NCI-H2227 (cell line): ENCODE measurements at regions not wholly inside any gene's neighbourhood (a gene's known extent, or its start where the extent isn't known, plus 50 kb on each side); places are given as distances from the start of the nearest gene placed in this dataset.

Experiments
- DNase-seq: peaks from one replicate; lab custom pipeline; 2025; ENCODE audit not compliant: unreplicated experiment; lab: John Stamatoyannopoulos, UW

DNA sequence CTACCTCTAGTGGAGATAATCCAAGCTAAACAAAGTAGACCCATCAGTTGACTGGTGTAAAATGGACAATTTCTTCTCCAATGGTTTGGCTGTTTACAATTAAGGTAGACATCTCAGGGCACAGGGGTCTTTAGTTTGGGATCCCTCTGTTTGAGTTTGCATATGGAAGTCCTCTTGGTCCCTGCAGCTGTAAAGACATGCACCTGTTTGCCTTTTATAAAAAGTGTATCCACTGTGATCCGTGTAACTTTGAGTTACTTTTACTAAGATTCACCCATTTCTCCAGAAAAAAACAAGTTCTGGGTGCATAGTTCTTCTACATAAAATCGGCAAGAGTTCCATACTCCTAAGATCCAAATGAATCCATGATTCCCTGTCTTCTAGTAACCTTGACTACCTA, 374.7 kb upstream of the ADAMTS16 start:
- DNase-seq = no peak

DNA sequence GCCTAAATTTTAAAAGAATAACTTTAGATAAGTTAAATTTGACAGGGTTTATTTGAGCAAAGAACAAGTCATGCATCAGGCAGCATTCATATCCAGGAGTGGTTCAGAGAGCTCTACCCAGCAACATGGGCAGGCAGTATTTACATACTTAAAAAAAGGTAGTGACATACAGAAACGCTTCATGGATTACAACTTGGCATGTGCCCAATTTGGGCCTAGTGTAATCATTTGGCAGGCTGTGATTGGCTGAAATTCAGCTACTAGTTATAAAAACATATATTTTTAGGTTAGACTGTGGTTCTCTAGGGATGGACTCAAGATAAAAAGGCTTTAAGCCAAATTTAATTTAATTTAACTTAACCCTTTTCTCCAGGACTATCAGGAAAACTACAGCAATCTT, 374.0 kb upstream of the ADAMTS16 start:
- DNase-seq = no peak

DNA sequence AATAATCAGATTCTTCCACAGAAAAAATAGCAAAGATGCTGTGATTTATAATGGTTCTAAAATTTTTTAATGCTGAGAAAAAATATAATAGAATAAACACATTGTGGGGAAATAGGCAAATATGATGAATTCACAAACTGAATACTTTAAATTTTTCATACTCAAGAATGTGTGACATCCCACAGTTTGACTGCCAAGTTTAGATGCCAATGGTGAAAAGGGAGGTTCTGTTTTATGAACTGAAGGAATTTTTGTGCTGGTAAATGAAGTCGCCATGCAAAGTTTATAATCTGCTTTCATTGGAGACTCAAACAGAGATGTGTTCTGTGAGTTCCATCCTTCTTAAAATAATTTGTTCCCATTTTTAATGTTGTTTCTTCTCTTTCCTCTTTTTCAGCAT, 367.5 kb upstream of the ADAMTS16 start:
- DNase-seq = no peak

DNA sequence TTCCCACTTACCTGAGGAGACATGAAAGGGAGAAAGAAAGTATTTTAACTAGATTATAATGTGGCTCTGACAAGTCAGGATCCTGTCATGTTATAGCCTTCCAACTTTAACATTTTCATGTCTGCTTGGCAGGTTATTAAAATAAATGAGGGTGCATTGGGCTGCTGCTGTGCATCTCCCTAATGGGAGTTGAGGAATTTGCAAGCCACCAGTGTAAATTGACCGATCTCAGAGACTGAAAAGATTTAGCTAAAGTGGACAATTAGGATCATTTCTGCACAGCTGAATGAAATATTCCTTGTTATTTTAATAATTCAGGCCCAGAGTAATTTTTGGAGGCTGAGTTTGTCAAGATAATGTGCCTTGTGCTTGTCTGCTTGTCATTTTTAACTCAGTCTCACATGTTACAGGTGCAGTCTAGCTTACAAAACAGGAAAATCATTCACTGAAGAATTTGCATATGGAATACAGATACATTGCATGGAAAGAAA, 366.3 kb upstream of the ADAMTS16 start:
- DNase-seq = no peak

DNA sequence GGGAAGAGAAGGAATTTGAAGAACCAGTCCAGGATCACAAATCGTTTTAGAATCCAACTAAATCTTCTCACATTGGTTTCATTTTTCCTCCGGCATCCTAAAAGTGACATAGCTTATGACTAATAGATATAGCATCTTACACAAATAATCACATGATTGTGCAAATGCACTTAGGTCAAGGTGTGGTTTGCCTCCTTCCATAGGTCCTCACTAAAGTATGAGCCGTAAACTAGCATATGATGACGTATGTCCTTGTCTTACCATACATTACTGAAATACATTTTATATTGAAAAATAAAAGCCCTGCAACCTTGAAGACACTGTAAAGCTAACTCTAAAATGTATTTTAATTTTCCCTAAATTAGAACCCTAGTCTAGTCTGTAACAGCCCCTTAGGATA, 362.7 kb upstream of the ADAMTS16 start:
- no peak for DNase-seq

DNA sequence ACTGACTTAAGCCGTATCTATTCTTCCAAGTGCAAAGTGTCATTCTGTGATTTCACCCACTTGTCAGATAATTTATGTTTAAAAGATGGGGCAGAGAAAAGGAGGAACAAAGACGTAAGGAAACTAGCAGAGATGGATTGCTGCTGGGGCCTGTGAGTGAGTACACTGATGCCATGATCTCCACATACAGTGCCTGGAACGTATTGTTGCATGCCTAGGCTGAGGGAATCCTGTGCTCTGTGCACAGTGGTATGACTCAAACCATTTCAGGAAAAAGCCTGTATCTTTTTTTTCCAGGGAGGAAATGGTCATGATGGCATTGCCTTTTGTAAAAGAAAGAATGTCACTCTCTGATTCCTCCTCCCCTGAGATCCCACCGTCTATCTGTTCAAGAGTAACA, 359.5 kb upstream of the ADAMTS16 start:
- DNase-seq = no peak

DNA sequence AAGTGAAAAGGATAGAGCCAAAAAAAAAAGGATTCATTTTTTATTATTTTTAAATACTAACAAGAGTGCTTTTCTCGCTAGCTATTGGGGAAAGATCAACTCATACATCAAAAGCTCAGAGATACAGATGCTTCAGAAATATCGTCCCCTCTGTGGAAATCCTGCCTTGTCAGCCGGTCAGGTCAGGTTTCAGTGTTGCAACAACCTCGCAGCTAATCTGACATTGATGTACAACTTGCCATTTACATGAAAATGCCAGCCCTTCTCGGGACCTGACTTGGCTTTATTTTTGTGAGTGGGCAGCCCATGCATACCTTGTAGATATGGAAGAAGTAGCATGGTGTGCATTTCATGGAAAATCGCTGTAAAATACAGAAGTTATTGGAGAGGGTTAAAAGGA, 358.8 kb upstream of the ADAMTS16 start:
- no peak for DNase-seq

DNA sequence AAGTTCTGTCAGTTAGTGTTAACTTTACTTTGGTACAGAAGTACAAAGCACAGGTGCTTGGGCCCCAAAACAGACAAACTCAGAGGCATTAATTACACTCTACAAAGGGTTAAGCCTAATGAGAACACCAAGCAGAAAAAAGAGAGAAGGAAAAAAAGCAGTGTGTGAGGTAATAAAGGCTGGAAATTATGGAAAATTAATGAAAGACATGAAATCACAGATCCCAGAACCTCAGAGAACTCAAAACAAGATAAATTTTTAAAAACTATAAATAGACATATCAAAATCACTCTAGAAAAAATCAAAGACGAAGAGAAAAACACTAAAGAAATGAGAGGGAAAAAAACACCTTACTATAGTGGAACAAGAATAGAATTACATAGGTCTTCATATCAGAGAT, 354.2 kb upstream of the ADAMTS16 start:
- no peak for DNase-seq

DNA sequence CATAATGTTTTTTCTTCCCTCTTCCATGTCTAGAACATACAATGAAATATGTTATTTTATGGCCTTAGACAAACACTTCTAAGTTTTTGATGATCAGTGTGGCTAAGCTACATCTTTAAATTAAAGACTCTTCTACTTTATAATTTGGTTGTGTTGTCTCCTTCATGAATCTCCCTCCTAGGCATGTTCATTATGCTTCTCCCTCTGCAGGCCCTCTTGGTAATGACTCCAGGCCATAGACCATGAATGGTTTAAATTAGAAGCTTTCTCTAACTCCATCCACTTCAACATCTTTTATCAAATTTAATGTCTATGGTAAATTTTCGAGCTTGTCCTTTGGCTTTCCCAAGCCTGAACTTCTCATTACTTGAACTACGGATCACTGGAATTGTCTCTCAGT, 342.7 kb upstream of the ADAMTS16 start:
- no peak for DNase-seq

DNA sequence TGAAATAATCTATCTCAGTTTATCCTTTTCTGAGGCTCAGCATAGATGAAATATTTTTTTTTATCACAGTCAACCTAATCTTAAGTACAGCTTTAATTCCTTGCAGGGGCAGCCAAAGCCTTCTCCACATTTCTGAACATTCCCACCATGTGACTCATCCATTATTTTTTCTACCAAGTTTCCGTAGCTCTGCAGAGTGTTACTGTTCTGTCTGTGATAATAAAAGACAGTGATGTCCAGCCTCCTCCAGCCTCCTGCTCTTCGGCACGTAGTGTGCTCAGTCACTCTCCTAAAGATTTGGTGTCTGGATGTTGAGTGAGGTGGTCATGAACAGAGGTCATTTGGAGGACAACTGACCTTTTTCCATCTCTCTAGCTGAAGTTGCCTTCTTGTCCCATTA, 338.1 kb upstream of the ADAMTS16 start:
- no peak for DNase-seq

DNA sequence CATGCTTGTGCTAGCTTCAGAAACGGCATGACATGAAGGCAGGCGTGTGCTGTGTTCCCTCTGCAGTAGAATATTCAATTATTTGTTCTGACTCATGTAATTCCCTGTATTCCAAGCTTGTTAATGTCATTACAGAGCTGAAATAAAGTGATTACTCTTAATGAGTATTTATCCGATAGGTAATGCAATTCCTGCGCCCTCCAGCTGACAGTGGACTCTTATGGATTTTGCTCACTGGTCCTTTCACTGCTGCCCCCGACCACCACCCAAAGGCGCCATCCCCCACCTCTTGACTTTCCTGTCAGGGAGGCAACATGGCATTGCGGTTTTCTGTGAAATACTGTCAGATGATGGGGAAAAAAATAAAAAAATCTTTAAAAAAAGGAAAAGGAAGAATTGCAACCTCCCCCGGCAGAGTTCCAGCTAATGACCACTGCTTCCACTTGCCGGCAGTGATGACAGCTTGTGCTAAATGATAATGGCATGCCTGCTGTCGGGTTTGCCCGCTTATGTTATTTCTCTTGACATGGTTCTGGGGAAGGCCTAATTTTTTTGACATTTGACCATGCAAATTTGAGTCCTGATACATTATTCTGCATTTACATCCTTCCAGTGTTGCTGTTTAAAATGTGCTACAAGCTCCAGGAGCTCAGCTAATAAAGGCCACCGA, 335.3 kb upstream of the ADAMTS16 start:
- no peak for DNase-seq

DNA sequence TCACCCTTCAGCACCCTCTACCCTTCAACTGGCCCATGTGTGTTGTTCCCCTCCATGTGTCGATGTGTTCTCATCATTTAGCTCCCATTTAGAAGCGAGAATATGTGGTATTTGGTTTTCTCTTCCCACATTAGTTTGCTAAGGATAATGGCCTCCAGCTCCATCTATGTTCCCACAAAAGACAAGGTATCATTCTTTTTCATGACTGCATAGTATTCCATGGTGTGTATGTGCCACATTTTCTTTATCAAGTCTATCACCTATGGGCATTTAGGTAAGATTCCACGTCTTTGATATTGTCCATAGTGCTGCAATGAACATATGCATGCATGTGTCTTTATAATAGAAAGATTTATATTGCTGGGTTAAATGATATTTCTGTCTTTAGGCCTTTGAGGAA, 325.1 kb upstream of the ADAMTS16 start:
- no peak for DNase-seq

DNA sequence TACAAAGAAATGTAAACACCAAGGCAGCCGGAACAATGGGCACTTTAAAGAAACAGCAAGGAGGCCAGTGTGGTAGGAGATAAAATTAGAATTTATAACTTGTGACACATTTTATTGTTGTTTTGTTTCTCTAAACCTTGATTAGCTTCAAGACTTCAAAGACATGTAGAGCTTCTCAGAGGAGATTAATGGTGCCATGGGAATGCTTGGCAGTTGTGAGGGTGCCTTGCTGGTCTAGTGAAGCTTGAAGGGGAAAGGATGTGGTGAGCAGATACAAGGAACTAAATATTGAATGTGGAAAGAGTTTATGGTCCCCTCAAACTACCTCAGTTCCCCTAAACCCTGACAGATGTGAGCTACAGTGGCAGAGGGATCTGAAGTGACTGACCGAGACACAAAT, 322.4 kb upstream of the ADAMTS16 start:
- no peak for DNase-seq

DNA sequence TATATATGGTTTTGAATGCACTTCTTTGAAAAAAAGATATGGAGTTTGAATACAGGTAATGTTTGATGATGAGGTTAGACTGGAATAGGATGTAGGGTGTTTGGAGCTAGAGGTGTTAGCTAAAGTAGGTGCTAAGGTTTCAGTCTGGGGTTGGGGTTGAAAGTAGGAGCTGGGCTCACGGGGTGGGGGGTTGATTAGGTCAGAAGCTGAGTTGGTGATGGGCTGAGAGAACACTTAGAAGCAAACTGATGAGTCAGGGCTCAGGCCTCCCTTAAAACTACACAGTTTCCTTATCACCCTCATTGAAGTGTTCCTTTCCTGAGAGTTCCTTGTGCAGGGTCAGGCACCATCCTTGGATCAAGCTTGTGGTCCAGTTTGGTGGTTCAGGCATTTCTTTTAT, 308.8 kb upstream of the ADAMTS16 start:
- no peak for DNase-seq

DNA sequence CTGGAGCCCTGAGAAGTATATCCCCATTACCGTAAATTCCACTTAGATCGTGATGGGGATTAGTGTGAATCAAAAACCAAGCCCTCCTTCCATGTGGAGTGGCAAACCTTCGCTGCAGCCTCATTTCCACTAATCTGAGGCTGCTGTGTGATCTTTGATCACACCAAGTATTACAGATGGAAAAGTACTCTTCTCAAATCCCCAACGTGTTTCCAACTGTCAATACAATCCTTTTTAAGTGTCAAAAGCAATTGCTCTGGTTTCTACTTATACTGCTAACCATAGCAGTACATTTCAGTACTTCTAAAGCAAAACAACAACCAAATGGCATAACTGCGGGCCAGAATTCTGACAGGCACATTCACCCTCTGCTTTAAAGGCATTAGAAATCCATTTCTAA, 307.7 kb upstream of the ADAMTS16 start:
- DNase-seq = no peak

DNA sequence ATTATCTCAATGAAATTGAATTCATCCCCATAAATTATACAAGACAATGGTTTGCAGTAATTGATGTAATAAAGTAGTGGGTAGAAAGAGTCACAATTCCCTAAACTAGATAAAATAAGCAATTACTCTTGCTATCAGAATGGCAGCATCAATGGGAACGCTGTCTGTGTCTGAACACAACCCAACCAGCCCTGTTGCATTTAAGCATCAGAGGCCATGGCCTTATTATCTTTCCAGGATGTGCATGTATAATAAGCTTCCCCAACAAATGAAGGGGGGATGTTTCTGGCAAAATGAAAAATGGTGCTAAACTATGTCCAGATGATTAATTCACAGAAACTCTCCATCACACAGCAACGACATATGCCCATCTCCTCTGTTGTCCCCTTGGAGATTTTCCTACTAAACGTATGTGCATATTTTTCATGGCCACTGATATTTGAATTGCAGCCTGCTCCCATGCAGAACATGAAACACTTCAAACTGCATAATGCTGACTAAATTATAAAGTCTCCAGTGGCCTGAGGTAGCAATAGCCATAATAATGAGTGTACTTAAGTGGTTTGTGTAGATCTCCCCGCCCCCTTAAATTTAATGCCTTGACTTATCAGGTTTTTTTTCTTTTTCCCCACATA, 306.9 kb upstream of the ADAMTS16 start:
- DNase-seq = no peak

DNA sequence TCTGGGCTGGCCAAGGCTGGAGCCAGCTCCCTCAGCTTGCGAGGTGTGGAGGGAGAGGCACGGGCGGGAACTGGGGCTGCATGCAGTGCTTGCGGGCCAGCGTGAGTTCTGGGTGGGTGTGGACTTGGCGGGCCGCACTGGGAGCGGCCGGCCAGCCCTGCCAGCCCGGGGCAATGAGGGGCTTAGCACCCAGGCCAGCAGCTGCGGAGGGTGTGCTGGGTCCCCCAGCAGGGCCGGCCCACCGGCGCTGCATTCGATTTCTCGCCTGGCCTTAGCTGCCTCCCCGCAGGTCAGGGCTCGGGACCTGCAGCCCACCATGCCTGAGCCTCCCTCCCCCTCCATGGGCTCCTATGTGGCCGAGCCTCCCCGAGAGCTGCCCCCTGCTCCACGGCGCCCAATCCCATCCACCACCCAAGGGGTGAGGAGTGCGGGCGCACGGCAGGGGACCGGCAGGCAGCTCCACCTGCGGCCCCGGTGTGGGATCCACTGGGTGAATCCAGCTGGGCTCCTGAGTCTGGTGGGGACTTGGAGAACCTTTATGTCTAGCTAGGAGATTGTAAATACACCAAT, 302.6 kb upstream of the ADAMTS16 start:
- no peak for DNase-seq

DNA sequence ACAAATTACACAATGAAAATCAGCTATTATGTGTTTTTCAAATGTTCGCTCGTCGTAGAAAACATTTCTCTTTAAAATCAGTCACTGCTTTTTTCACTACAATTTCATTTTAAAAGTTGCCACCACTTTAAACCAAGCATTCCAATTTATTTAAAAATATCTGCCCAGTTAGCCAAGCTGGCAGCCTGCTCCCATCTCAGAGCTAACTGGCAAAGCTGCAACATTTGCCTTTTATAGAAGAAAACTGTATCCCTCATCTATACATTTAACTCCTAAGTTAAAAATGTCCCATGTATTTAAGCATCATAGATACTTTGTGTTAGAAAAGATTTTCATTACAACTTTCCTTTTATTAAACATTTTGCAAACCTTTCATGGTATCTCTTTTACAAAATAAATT, 294.9 kb upstream of the ADAMTS16 start:
- no peak for DNase-seq

DNA sequence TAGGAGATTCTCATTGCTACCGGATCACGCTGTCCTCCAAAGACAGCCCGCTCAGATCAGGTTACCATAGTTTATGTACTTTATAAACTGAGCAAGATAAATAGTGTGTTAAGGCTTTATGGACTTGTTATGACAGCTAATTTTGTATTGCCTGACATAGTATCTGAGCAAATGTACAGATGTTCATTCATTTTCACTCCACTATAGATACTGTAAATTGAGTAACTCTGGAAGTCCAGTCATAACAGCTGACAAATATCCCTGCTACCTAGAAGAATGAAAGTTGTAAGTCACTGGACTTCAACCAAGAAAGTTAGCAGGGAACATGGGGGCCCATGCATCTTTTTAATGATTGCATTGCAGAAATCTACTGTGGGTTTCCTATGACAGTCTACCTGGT, 292.4 kb upstream of the ADAMTS16 start:
- DNase-seq = no peak

DNA sequence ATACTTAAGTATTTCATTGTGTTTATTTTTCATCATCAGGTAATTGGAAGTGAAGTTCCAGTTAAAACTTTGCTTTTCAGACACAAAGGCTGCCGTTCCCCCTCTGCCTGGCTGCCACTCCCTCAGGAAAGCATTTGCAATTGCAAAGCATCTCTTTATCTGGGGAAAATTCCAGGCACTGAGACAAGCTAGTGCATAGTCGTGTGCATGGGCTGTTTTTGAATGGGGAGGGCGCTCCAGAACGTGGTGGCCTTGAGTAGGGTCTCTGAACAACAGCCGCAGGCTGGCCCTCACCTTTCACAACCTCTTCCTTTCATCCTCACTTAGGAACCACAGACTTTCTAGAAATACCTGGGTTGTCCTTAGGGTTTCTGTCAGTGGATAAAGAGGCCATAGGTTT, 285.1 kb upstream of the ADAMTS16 start:
- DNase-seq = no peak

DNA sequence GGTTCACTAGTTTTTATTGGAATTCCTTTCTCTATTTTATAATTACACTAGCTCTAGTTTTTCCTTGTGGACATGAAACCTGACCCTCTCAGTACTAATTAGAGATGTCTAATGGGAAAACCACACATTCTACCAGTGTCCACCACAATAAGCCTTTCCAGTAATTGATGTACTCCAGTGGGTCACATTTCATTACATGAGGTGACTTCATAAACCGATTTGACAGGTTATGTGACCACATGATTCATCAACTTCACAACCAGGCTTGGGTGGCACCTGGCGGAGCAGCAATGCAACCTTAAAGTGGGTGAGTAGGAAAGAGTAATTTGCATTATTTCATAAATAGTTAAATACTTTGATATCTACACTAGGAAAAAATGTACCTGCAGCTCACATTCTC, 284.2 kb upstream of the ADAMTS16 start:
- DNase-seq = no peak

DNA sequence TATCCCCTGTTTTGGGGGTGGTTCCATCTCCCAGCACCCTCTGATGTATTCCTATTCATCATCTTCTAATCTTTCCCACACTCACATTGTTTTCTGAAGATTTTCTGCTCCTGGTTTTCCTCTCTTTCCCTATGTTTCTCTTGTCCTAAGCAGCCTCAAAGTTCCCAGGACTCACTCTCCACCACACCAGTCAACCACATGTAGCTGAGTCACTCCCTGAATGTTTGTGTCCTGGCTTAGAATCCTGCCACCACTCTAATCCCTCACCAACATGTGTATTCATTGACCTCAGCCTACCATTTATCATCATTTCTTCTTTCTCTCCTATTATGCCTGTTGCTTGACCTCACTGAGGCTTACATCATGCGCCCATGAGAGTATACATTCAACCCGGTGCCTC, 282.4 kb upstream of the ADAMTS16 start:
- DNase-seq = no peak
